Activated naive CD8-positive, alpha-beta T cell treated with anti-CD3 and anti-CD28 coated beads, Interleukin-2, amount 50 U/mL, for 24 hours (primary cell): ENCODE measurements at regions not wholly inside any gene's neighbourhood (a gene's known extent, or its start where the extent isn't known, plus 50 kb on each side); places are given as distances from the start of the nearest gene placed in this dataset.
A peak's percentile ranks its signal among the peaks of the same experiment; 100 is the strongest.
"Not testable (repeated sequence)": the region's sequence is repeated elsewhere in the genome, so short reads cannot be mapped to it uniquely, and the experiment has no call there.

Experiments used
- ATAC-seq: fragments of 150-1000 bp; cut with Tn5 transposase; one replicate; pipeline ENCODE4 v1.10.0; 2021
- DNase-seq: peaks from one replicate; pipeline ENCODE4 v3.0.0; 2021
- H3K27ac Mint-ChIP-seq: one replicate; pipeline ENCODE4 v1.8.0; 2021; ENCODE audit warnings: mild to moderate bottlenecking, mixed read lengths
- H3K27me3 Mint-ChIP-seq: one replicate; pipeline ENCODE4 v1.8.0; 2021; ENCODE audit warnings: mixed read lengths
- H3K36me3 Mint-ChIP-seq: one replicate; pipeline ENCODE4 v1.8.0; 2021; ENCODE audit warnings: low read depth, mixed read lengths
- H3K4me1 Mint-ChIP-seq: one replicate; pipeline ENCODE4 v1.8.0; 2021; ENCODE audit warnings: mixed read lengths
- H3K4me3 Mint-ChIP-seq: one replicate; pipeline ENCODE4 v1.8.0; 2021; ENCODE audit warnings: mild to moderate bottlenecking, moderate library complexity, mixed read lengths
- H3K9me3 Mint-ChIP-seq: one replicate; pipeline ENCODE4 v1.8.0; 2021; ENCODE audit warnings: mixed read lengths

DNA sequence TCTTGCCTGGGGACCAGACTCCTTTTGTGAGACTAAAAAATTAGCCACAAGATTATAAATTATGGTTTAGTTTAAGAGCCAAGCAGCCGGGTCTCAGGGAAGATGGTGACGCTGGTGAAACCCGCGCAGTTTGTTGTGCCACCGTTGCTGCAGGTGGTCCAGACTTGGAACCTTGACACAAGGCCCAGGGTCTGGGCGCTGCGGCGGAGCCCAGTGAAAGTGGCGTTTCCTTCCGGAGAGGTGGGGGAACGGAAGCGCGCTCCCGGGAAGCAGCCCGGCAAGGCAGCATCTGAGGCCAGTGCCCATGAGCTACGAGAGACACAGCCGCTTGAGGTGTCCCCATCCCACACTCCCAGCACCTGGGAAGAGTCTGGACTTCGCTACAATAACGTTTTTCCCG, 131.6 kb downstream of the SKIDA1 start:
- Mint-ChIP-seq H3K9me3 (peaks cover 7% of the 10 kb centered on the region), H3K4me1 (no peaks in the 10 kb centered on the region), H3K27ac (no peak overlapping the region), H3K4me3 (no peak overlapping the region), H3K27me3 (peaks cover 3% of the 10 kb centered on the region), H3K36me3 (no peaks in the 10 kb centered on the region)
- no peak for ATAC-seq
- no peak for DNase-seq

DNA sequence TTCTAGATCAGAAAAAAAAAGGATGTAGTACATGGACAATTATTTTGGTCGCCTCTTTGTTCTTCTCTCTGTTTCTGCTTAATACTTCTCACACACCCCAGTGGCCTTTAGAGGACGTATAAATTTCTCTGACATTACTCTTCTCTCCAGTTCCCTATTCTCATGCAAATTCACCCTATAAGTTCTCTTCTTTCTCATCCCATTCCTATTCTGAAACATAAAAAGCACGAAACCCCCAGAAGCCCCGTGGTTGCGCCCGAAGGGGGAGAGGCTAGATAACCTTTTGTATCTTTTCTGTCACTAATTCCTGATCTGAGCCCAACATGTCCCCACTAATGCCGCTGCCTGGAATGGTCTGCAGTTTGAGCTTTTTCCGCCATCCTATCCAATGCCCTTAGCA, 136.9 kb downstream of the SKIDA1 start:
- H3K9me3 Mint-ChIP-seq: no peaks in the 10 kb centered on the region
- no peaks in the 10 kb centered on the region for H3K4me1 Mint-ChIP-seq
- peaks cover 4% of the 10 kb centered on the region for H3K27me3 Mint-ChIP-seq
- no peak for DNase-seq
- no peak overlapping the region for H3K4me3 Mint-ChIP-seq
- H3K27ac Mint-ChIP-seq: no peak overlapping the region
- ATAC-seq: no peak
- no peaks in the 10 kb centered on the region for H3K36me3 Mint-ChIP-seq

DNA sequence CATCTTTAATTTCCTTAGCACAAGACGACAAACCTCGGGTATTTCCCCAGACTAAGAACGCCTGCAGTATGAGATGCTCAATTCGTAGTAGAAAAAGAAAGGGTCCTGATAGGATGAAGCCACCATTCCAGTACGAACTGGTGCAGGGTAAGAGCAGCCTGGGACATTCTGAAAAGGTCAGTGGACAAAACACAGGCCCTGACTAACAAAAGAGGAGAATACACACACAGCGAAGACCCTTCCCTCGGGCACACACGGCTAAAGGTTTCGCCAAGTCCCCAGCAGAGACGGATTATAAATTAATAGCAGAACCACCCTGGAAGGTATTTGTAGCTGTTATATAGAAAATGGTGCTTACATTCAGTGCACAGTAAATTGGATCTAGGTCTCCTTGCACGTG, 137.6 kb downstream of the SKIDA1 start:
- Mint-ChIP-seq H3K4me1 (no peaks in the 10 kb centered on the region), H3K36me3 (no peaks in the 10 kb centered on the region), H3K27ac (no peak overlapping the region), H3K9me3 (no peaks in the 10 kb centered on the region), H3K27me3 (peaks cover 4% of the 10 kb centered on the region), H3K4me3 (no peak overlapping the region)
- ATAC-seq: no peak
- no peak for DNase-seq

DNA sequence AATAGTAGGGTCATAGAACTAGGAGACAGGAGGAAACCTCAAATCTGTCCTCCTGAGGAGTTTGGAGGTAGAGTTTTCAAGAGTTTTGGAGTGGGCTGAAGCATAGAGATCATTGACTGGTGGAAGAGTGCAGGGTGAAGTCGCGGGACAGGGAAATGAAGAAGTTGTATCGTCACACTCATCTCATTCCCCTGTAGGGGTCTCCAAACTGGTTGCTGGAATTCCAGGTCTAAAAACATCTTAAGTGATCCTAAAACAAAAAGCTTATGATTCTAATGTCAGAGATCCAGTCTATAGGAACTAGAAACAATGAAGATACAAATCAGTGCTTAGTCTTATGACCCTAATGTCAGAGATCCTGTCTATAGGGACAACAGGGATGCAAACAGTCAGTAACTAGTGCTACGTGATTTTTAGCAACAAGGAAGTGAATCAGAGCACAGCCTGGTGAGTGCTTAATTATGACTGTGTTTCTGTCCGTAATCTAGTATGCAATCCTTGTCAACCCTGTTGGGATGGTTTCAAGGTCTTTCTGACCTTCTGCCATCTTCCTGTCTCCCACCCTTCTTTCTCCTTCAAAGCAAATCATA, 139.4 kb downstream of the SKIDA1 start:
- no peaks in the 10 kb centered on the region for H3K4me1 Mint-ChIP-seq
- no peak for ATAC-seq

DNA sequence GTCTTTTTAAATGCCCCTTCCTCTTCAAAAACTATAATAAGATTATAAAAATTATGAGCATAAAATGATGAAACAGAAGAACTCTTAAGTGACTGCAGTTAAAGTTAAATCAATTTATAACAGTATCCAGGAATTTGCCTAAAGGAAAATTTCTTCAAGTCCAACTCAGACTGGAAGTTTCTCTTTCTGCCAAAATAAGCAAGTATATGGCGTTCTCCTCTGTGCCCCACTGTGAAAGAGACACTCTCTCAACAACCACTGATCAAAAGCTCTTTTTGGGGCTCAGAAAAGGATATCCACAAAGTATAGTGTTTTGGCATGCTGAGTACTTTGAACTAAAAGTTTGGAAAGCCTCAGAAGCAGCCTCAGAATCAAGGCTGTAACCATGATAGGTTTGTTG, 139.9 kb downstream of the SKIDA1 start:
- H3K9me3 Mint-ChIP-seq: no peaks in the 10 kb centered on the region
- no peaks in the 10 kb centered on the region for H3K36me3 Mint-ChIP-seq
- ATAC-seq: no peak
- H3K27ac Mint-ChIP-seq: no peak overlapping the region
- H3K4me3 Mint-ChIP-seq: no peak overlapping the region
- no peaks in the 10 kb centered on the region for H3K4me1 Mint-ChIP-seq
- no peak for DNase-seq
- peaks cover 4% of the 10 kb centered on the region for H3K27me3 Mint-ChIP-seq

More for the DNA sequence above, 139.4 kb downstream of the SKIDA1 start:
- Mint-ChIP-seq H3K27me3 (peaks cover 4% of the 10 kb centered on the region), H3K4me3 (no peak overlapping the region), H3K9me3 (no peaks in the 10 kb centered on the region), H3K36me3 (no peaks in the 10 kb centered on the region), H3K27ac (no peak overlapping the region)
- no peak for DNase-seq

DNA sequence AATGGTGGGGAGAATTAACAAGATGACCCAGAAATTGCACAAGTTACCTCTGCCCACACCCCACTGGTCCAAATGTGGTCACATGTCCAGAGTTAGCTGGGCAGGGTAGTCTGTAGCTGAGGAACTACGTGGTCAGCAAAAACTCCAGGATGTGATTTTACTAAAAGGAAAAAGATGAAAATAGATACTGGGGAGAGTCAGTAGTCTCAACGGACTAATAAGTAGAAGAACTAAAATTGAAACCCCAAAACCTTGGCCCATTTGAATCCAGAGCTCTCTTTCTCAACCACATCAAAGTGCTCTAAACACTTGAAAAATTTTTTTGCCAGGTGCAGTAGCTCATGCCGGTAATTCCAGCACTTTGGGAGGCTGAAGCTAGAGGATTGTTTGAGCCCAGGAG, 146.3 kb downstream of the SKIDA1 start:
- Mint-ChIP-seq H3K4me1 (no peaks in the 10 kb centered on the region), H3K9me3 (no peaks in the 10 kb centered on the region), H3K27me3 (no peaks in the 10 kb centered on the region), H3K27ac (no peak overlapping the region), H3K4me3 (no peak overlapping the region), H3K36me3 (no peaks in the 10 kb centered on the region)
- DNase-seq (no peak), ATAC-seq (no peak)

DNA sequence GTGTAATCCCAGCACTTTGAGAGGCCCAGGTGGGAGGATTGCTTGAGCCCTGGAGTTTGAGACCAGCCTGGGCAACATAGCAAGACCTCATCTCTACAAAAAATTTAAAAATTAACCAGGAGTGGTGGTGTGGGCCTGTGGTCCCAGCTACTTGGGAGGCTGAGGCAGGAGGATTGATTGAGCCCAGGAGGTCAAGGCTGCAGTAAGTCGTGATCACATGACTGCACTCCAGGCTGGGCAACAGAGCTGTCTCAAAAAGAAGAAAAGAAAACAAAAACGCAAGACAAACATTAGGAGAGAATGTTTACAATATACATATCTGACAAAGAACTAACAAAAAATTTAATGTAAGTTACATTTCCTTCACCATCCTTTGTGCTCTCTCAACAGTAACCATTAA, 150.2 kb downstream of the SKIDA1 start:
- H3K9me3 Mint-ChIP-seq, ATAC-seq, H3K36me3 Mint-ChIP-seq, H3K27ac Mint-ChIP-seq, H3K4me1 Mint-ChIP-seq, DNase-seq, H3K4me3 Mint-ChIP-seq, H3K27me3 Mint-ChIP-seq: not testable (repeated sequence)

DNA sequence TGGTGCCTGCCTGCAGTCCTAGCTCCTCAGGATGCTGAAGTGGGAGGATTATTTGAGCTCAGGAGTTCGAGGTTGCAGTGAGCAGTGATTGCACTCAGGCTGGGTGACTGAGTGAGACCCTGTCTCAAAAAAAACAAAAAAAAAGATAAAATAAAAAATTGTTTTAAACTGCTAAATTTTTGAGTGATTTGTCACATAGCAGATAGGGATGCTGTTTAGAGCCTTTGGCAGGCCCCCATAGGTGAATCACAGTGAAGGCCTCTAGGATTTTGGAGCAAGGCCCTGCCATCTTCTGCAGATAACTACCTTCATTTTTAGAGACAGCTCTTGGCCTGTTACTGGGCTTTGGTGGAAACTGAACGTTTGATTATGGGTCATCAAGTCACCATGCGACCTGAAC, 151.6 kb downstream of the SKIDA1 start:
- H3K36me3 Mint-ChIP-seq, DNase-seq, ATAC-seq, H3K4me1 Mint-ChIP-seq, H3K9me3 Mint-ChIP-seq, H3K27ac Mint-ChIP-seq, H3K4me3 Mint-ChIP-seq, H3K27me3 Mint-ChIP-seq: not testable (repeated sequence)

DNA sequence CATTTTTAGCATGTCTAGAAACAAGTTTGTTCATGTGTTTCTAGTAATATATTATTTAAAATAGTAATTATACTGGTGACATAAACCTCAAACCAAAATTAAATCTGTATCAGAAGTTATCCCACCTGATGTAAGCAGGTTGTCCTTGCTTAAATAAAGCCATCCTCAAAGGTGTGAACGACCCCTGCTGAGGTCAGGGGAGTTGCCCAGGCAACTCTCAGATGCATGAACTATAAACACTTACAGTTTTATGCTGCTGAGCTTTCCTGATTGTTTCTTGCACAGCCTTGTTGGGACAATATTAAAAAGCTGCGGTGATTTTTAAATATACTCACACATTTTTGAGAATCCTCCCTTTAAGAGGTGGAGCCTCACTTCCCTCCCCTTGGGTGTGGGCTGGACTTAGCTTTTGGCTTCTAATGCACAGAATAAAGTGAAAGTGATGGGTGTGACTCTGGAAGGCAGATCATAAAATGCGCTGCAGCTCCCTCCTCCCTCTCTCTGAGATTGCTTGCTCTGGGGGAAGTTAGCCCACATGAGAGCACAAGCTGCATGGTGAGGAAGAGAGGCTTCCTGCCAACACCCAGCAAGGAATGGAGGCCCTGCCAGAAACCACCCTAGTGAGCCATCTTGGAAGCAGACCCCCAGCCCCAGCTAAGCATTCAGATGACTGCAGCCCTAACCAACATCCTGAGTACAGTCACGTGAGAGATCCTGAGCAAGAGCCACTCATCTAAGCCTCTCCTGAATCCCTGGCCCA, 152.7 kb downstream of the SKIDA1 start:
- DNase-seq: peak; percentile 19
- Mint-ChIP-seq H3K36me3 (no peaks in the 10 kb centered on the region), H3K27ac (peak overlapping the region; percentile 49)

DNA sequence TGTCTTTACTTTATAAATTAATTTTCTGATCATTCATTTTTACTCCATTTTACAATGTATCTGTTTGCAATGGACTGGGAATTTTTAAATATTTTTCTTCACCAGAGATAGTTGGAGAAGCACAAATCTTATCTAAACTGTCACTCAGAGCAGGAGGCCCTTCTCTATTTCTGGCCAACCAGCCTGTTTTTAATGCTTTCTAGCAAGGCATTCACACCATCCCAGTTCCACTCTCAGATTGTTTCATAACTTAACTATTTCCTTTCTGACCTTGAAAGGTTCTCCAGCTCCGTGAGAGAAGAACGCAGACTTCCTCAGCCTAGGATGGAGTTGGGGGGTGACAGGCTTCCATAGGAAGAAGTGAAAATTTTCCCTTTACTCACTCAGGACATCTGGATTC, 155.8 kb downstream of the SKIDA1 start:
- ATAC-seq: no peak
- Mint-ChIP-seq H3K9me3 (no peaks in the 10 kb centered on the region), H3K36me3 (no peaks in the 10 kb centered on the region), H3K4me3 (no peak overlapping the region), H3K4me1 (peaks cover 8% of the 10 kb centered on the region), H3K27ac (no peak overlapping the region), H3K27me3 (no peaks in the 10 kb centered on the region)
- DNase-seq: no peak

More for the DNA sequence above, 152.7 kb downstream of the SKIDA1 start:
- peak; percentile 86 for ATAC-seq
- Mint-ChIP-seq H3K27me3 (no peaks in the 10 kb centered on the region), H3K4me3 (peak overlapping the region; percentile 50), H3K4me1 (peaks cover 8% of the 10 kb centered on the region), H3K9me3 (no peaks in the 10 kb centered on the region)

DNA sequence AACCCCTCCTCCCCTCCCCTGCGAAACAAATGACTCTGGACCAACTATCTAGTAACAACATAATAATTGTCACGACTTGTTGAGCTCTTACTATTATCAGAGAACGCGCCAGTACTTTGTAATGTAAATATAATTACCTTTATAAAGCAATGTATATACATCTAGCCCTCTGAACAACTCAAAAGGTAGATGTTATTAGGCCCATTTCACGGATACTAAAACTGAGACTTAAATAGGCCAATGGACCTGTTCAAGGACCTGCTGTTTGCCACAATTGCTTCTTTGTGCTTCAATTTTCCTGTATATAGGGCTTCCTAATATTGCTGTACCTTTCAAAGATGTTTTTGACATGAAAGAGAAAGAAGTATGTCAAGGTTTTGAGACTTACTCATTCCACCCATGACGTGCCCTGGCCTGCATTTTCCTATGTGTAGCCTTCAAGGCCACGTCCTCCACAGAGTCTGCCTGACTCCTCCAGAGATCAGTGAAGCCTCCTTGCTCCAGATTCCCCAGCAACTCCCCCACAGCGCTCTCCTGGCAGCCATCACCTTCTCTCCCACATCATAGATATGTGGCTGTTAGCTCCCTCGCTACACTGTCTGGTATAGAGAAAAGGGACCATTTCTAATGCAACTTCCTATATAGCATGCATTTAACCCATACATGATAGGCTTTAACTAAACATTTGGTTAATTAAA, 156.6 kb downstream of the SKIDA1 start:
- no peak overlapping the region for H3K4me3 Mint-ChIP-seq
- ATAC-seq (no peak), DNase-seq (no peak)
- H3K27ac Mint-ChIP-seq: no peak overlapping the region
- H3K27me3 Mint-ChIP-seq: no peaks in the 10 kb centered on the region
- no peaks in the 10 kb centered on the region for H3K36me3 Mint-ChIP-seq
- no peaks in the 10 kb centered on the region for H3K9me3 Mint-ChIP-seq
- H3K4me1 Mint-ChIP-seq: peaks cover 8% of the 10 kb centered on the region

DNA sequence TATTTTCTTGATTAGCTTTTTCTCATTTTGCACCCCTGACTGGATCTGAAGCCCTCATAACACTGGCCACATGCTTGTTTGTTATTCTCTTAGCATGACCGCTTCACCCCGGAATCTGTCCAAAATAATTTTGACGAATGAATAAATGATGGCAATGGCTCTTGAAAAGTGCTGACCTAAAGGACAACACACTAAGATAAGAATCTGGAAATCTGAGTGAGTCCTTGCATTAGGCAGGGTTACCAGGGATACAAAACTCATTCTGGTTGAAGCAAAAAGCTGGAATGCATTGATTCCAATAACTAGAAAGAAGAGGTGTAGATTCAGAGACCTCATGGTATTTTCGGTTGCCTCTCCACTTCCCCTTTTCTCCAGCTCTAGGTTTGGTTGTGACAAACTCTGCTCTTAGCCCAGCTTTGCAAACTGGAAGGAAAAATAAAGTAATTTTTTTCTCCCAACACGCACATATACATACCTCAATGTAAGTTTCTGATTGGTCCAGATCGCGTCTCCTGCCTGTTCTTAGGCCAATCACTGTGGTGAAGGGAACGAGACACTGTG, 157.4 kb downstream of the SKIDA1 start:
- Mint-ChIP-seq H3K4me3 (no peak overlapping the region), H3K36me3 (no peaks in the 10 kb centered on the region), H3K27ac (no peak overlapping the region), H3K4me1 (peaks cover 7% of the 10 kb centered on the region), H3K27me3 (no peaks in the 10 kb centered on the region), H3K9me3 (no peaks in the 10 kb centered on the region)
- DNase-seq (no peak), ATAC-seq (no peak)

DNA sequence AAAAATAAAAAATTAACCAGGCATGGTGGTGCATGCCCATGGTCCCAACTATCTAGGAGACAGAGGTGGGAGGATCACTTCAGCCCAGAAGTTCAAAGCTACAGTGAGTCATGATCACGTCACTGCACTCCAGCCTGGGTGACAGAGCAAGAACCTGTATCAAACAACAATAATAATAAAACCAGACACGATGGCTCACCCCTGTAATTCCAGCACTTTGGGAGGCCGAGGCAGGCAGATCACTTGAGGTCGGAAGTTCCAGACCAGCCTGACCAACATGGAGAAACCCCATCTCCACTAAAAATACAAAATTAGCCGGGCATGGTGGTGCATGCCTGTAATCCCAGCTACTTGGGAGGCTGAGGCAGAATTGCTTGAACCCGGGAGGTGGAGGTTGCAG, 159.4 kb downstream of the SKIDA1 start:
- not testable (repeated sequence) for H3K27me3 Mint-ChIP-seq, H3K27ac Mint-ChIP-seq, H3K36me3 Mint-ChIP-seq, H3K4me3 Mint-ChIP-seq, DNase-seq, ATAC-seq, H3K9me3 Mint-ChIP-seq, H3K4me1 Mint-ChIP-seq

DNA sequence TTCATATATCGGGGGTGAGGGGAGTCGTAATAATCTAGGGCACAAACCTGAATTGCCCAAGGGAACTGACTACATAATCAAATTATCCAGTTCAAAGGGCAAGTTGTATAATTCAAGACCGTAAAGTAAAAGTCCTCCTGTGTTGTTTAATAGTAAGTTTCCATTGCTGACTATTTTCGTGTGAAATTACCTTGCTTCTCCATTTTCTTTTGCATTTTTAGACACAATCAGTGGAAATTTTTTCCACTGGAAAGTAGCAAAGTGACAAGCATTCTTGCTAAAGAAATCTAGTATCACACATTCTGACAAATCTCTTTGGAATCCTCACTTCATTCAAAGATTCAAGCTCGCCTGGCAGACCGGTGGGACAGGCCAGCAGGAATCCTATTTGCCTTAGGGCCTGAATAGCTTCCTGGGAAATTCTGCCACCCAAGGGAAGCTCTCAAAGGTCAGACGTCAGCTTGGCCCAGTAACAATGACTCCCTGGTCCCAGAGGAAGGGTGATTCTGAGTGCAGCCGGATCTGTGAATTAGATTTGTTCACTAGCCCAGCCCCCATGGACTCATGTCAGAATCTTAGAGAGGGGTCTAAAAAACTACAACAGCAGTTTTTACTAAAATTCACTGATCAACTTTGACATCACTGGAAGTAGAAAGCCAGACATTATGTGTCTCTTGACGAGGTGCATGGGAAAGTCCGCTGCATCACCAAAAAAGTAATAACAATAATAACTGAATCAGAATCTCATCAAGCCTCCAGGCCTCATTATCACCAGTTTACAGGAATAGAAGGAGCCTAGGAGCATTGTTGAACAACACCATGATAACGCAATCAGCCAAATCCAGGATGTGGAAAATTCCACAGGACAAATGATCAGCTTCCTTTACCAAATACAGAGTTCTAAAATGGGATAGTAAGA, 161.0 kb downstream of the SKIDA1 start:
- H3K4me3 Mint-ChIP-seq: no peak overlapping the region
- ATAC-seq (no peak), DNase-seq (no peak)
- H3K4me1 Mint-ChIP-seq: no peaks in the 10 kb centered on the region
- no peaks in the 10 kb centered on the region for H3K9me3 Mint-ChIP-seq
- no peaks in the 10 kb centered on the region for H3K36me3 Mint-ChIP-seq
- H3K27me3 Mint-ChIP-seq: no peaks in the 10 kb centered on the region
- H3K27ac Mint-ChIP-seq: no peak overlapping the region
